CD14-positive monocyte (primary cell): ENCODE measurements at regions not wholly inside any gene's neighbourhood (a gene's known extent, or its start where the extent isn't known, plus 50 kb on each side); places are given as distances from the start of the nearest gene placed in this dataset.

Source experiments
- DNase-seq, 3 donors: peaks; one replicate each; pipeline ENCODE4 v3.0.0-alpha.2; 2011 to 2022
- H2AFZ ChIP-seq: 2 replicates; pipeline ENCODE4 v1.6.0; 2012; ENCODE audit warnings: mild to moderate bottlenecking, low read depth, low read length, inconsistent platforms; ENCODE audit not compliant: insufficient read depth, poor library complexity, severe bottlenecking
- H3K27ac ChIP-seq, 2 donors: 1 replicate in 1 of 2; 2 replicates in 1 of 2; pipeline ENCODE4 v1.5.1; 2012 to 2013; ENCODE audit warnings: low read length in 2 of 2, control low read depth in 1 of 2, inconsistent platforms in 1 of 2, low read depth in 1 of 2, mild to moderate bottlenecking in 1 of 2
- H3K27me3 ChIP-seq, 2 donors: one replicate each; pipeline versions ENCODE4 v1.6.0 to v1.6.1; 2011 to 2013; ENCODE audit warnings: low read length in 2 of 2; ENCODE audit not compliant: control insufficient read depth in 2 of 2, insufficient read depth in 2 of 2
- H3K36me3 ChIP-seq, 2 donors: replicated peaks in 1 of 2; 1 replicate in 1 of 2; 2 replicates in 1 of 2; pipeline versions ENCODE4 v1.5.1 to v1.6.1; 2012 to 2013; ENCODE audit warnings: low read length in 2 of 2, control low read depth in 1 of 2, inconsistent platforms in 1 of 2, mild to moderate bottlenecking in 1 of 2; ENCODE audit not compliant: insufficient read depth in 2 of 2, control insufficient read depth in 1 of 2
- H3K4me1 ChIP-seq, 2 donors: 1 replicate in 1 of 2; 2 replicates in 1 of 2; pipeline versions ENCODE4 v1.5.1 to v1.6.1; 2012 to 2013; ENCODE audit warnings: low read length in 2 of 2, control low read depth in 1 of 2, inconsistent platforms in 1 of 2, mild to moderate bottlenecking in 1 of 2, moderate library complexity in 1 of 2; ENCODE audit not compliant: insufficient read depth in 2 of 2, control insufficient read depth in 1 of 2
- H3K4me2 ChIP-seq: replicated peaks from 2 replicates; pipeline ENCODE3; 2012; ENCODE audit warnings: low read length, moderate library complexity, mild to moderate bottlenecking; ENCODE audit not compliant: poor library complexity, severe bottlenecking; ENCODE audit errors: extremely low read depth
- H3K4me3 ChIP-seq, 3 experiments: fragments of 200-600 bp in 1 of 3; sonication (generic) in 1 of 3; replicated peaks in 1 of 3; 1 replicate in 2 of 3; 2 replicates in 1 of 3; pipeline ENCODE4 v1.5.1; 2011 to 2013; ENCODE audit warnings: low read length in 3 of 3, mild to moderate bottlenecking in 3 of 3, control low read depth in 2 of 3, low read depth in 2 of 3, inconsistent platforms in 1 of 3, moderate library complexity in 1 of 3
- H3K79me2 ChIP-seq: 2 replicates; pipeline ENCODE4 v1.6.0; 2012; ENCODE audit warnings: mild to moderate bottlenecking, control low read depth, inconsistent platforms, low read length, moderate library complexity; ENCODE audit not compliant: insufficient read depth
- H3K9ac ChIP-seq: 2 replicates; pipeline ENCODE4 v1.6.0; 2017; ENCODE audit warnings: low read length, mild to moderate bottlenecking; ENCODE audit not compliant: insufficient read depth, poor library complexity, severe bottlenecking
- H3K9me3 ChIP-seq, 2 donors: replicated peaks in 1 of 2; 1 replicate in 1 of 2; 2 replicates in 1 of 2; pipeline versions ENCODE4 v1.5.1 to v1.6.1; 2012 to 2013; ENCODE audit warnings: low read length in 2 of 2, control low read depth in 1 of 2; ENCODE audit not compliant: control insufficient read depth in 1 of 2, insufficient read depth in 1 of 2
- H4K20me1 ChIP-seq: 2 replicates; pipeline ENCODE4 v1.6.0; 2012; ENCODE audit warnings: mild to moderate bottlenecking, low read length, control low read depth, moderate library complexity; ENCODE audit not compliant: insufficient read depth
- H3K27ac Mint-ChIP-seq, 7 donors: one replicate each; pipeline ENCODE4 v1.8.0; 2020; ENCODE audit warnings: mild to moderate bottlenecking in 7 of 7, mixed read lengths in 7 of 7, moderate library complexity in 6 of 7, inconsistent platforms in 2 of 7
- H3K27me3 Mint-ChIP-seq, 3 donors: one replicate each; pipeline ENCODE4 v1.8.0; 2021 to 2022; ENCODE audit warnings: low read depth in 3 of 3, mild to moderate bottlenecking in 3 of 3, mixed read lengths in 3 of 3, moderate library complexity in 3 of 3, inconsistent platforms in 1 of 3
- H3K36me3 Mint-ChIP-seq, 2 donors: one replicate each; pipeline ENCODE4 v1.8.0; 2020; ENCODE audit warnings: mixed read lengths in 2 of 2, inconsistent platforms in 1 of 2, mild to moderate bottlenecking in 1 of 2
- H3K4me1 Mint-ChIP-seq: one replicate; pipeline ENCODE4 v1.8.0; 2020; ENCODE audit warnings: mild to moderate bottlenecking, mixed read lengths
- H3K4me3 Mint-ChIP-seq, 2 donors: one replicate each; pipeline ENCODE4 v1.8.0; 2020; ENCODE audit warnings: mild to moderate bottlenecking in 2 of 2, mixed read lengths in 2 of 2, moderate library complexity in 1 of 2
- H3K9me3 Mint-ChIP-seq, 7 donors: one replicate each; pipeline ENCODE4 v1.8.0; 2020 to 2022; ENCODE audit warnings: mixed read lengths in 7 of 7, mild to moderate bottlenecking in 6 of 7, moderate library complexity in 6 of 7, inconsistent platforms in 2 of 7
- WGBS: methylation state at CpG from one replicate; pipeline ENCODE4 v1.1.5; 2013; ENCODE audit warnings: missing lambda C conversion rate; ENCODE audit not compliant: insufficient coverage; 5-methylcytosine and 5-hydroxymethylcytosine counted together
- intact Hi-C, 2 donors: fragments of 100-400 bp; cut with micrococcal nuclease; formaldehyde crosslinking; loops; one replicate each; pipeline versions ENCODE4 v1.15.0 to v1.15.1; 2023
- TF ChIP-seq, protein P1 (sequence below): fragments of 200-600 bp; IDR thresholded peaks from one replicate; pipeline ENCODE4 v1.8.0; 2022; ENCODE audit warnings: antibody characterized with exemption, mild to moderate bottlenecking

DNA sequence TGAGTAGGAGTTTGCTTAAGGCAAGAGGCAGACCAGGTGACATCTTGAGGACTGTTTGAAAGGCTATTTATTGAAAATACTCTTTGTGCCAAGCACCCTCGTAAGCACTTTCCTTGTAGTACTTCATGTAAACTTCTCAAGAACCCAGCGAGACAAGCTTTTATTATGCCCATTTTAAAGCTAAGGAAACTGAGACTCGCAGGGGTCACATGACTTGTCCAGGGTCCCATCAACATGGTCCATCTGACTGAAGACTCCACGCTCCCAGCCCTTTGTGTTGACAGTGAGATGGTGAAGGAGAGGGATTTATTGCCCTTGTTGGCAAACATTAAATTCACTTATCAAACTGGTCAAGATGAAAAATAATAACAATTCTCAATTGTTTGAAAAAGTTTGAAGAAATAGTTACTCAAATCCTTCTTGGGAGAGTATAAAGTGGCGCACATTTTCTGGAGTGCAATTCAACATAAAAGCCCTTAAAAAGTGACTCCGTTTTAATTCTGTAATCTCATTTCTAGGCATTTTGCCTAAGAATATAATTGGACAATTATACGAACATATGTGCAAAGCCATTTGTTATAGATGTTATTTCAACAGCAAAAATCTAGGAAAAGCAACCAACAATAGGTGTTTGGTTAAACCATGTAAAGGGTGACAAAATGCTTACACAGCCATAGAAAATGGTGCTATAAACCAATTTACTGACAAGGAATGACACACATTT lies 270.5 kb upstream of the NCKAP5 start:
- H3K9ac ChIP-seq = no peak overlapping the region
- no peak for DNase-seq
- peaks cover 2 to 7% (median 4%) of the 10 kb centered on the region in 3 donors for H3K27me3 Mint-ChIP-seq
- no peaks in the 10 kb centered on the region for H3K36me3 Mint-ChIP-seq
- no peak overlapping the region for H2AFZ ChIP-seq
- H3K36me3 ChIP-seq = no peaks in the 10 kb centered on the region
- intact Hi-C loops = loop anchor here in 1 of 2 donors (5.0 kb wide), 1 partner anchor 1307 kb away; no protein-coding TSS in a partner anchor
- WGBS = 100% methylated on average over 3 of the region's 7 CpGs
- no peaks in the 10 kb centered on the region for H4K20me1 ChIP-seq
- H3K9me3 ChIP-seq = no peaks in the 10 kb centered on the region
- TF ChIP-seq, protein P1, sequence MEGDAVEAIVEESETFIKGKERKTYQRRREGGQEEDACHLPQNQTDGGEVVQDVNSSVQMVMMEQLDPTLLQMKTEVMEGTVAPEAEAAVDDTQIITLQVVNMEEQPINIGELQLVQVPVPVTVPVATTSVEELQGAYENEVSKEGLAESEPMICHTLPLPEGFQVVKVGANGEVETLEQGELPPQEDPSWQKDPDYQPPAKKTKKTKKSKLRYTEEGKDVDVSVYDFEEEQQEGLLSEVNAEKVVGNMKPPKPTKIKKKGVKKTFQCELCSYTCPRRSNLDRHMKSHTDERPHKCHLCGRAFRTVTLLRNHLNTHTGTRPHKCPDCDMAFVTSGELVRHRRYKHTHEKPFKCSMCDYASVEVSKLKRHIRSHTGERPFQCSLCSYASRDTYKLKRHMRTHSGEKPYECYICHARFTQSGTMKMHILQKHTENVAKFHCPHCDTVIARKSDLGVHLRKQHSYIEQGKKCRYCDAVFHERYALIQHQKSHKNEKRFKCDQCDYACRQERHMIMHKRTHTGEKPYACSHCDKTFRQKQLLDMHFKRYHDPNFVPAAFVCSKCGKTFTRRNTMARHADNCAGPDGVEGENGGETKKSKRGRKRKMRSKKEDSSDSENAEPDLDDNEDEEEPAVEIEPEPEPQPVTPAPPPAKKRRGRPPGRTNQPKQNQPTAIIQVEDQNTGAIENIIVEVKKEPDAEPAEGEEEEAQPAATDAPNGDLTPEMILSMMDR = no peak
- no peak overlapping the region for H3K4me2 ChIP-seq
- no peak overlapping the region for H3K4me3 ChIP-seq
- no peak overlapping the region for H3K27ac Mint-ChIP-seq
- no peaks in the 10 kb centered on the region for H3K4me1 Mint-ChIP-seq
- no peaks in the 10 kb centered on the region for H3K4me1 ChIP-seq
- H3K79me2 ChIP-seq = no peaks in the 10 kb centered on the region
- H3K27ac ChIP-seq = no peak overlapping the region
- H3K4me3 Mint-ChIP-seq = no peak overlapping the region
- no peaks in the 10 kb centered on the region for H3K9me3 Mint-ChIP-seq
- H3K27me3 ChIP-seq = no peaks in the 10 kb centered on the region

GRCh38 chr2:133839677-133840076 lies 271.4 kb upstream of the NCKAP5 start:
- intact Hi-C loops = loop anchor here (5.0 kb wide), 2 partner anchors 1292 to 1307 kb away; no protein-coding TSS in a partner anchor
- no peaks in the 10 kb centered on the region for H3K9me3 ChIP-seq
- Mint-ChIP-seq H3K4me1 (no peaks in the 10 kb centered on the region), H3K27me3 (peaks cover 2 to 7% (median 5%) of the 10 kb centered on the region in 3 donors), H3K36me3 (no peaks in the 10 kb centered on the region), H3K9me3 (no peaks in the 10 kb centered on the region), H3K27ac (peak overlapping the region in 1 of 7 donors; percentile 21), H3K4me3 (no peak overlapping the region)
- H3K36me3 ChIP-seq = no peaks in the 10 kb centered on the region
- H3K4me1 ChIP-seq = no peaks in the 10 kb centered on the region
- no peak overlapping the region for H3K9ac ChIP-seq
- no peak overlapping the region for H3K4me2 ChIP-seq
- 100% methylated on average over 2 of the region's 6 CpGs for WGBS
- DNase-seq = no peak
- TF ChIP-seq, protein P1 = no peak
- no peaks in the 10 kb centered on the region for H3K27me3 ChIP-seq
- no peak overlapping the region for H3K27ac ChIP-seq
- no peaks in the 10 kb centered on the region for H3K79me2 ChIP-seq
- no peak overlapping the region for H3K4me3 ChIP-seq
- H4K20me1 ChIP-seq = no peaks in the 10 kb centered on the region
- no peak overlapping the region for H2AFZ ChIP-seq
